H1 (cell line): ENCODE measurements at regions not wholly inside any gene's neighbourhood (a gene's known extent, or its start where the extent isn't known, plus 50 kb on each side); places are given as distances from the start of the nearest gene placed in this dataset.

Experiments used
- CBX8 ChIP-seq: fragments of 300-800, 300-1000 bp; sonication (generic); IDR thresholded peaks from 2 replicates; pipeline ENCODE4 v1.7.1; 2016; ENCODE audit warnings: low read depth, low read length, borderline replicate concordance
- CHD7 ChIP-seq: fragments of 300-600 bp; sonication (generic); IDR thresholded peaks from 2 replicates; pipeline ENCODE4 v1.7.1; 2012; ENCODE audit warnings: low read length, moderate library complexity, mild to moderate bottlenecking, inconsistent platforms; ENCODE audit not compliant: insufficient replicate concordance
- CREB1 ChIP-seq: IDR thresholded peaks from 2 replicates; pipeline ENCODE4 v1.6.1; 2012; ENCODE audit warnings: inconsistent platforms
- FOSL1 ChIP-seq: IDR thresholded peaks from 2 replicates; pipeline ENCODE4 v1.6.1; 2011; ENCODE audit warnings: mild to moderate bottlenecking, low read depth, low read length, moderate library complexity; ENCODE audit not compliant: insufficient read depth
- JUND ChIP-seq: IDR thresholded peaks from 2 replicates; pipeline ENCODE4 v1.6.1; 2011; ENCODE audit warnings: mild to moderate bottlenecking, improper control_type of control experiment, low read length
- KDM1A ChIP-seq: fragments of 200-600, 300-600 bp; sonication (generic); IDR thresholded peaks from 2 replicates; pipeline ENCODE4 v1.7.1; 2016; ENCODE audit warnings: mild to moderate bottlenecking, low read length, borderline replicate concordance
- KDM4A ChIP-seq: IDR thresholded peaks from one replicate; pipeline ENCODE4 v1.7.1; 2012; ENCODE audit warnings: low read depth, mild to moderate bottlenecking, moderate library complexity, low read length, inconsistent platforms; ENCODE audit not compliant: severe bottlenecking
- KDM5A ChIP-seq: fragments of 200-600 bp; IDR thresholded peaks from 2 replicates; pipeline ENCODE4 v1.7.1; 2012; ENCODE audit warnings: mild to moderate bottlenecking, low read length, inconsistent platforms, mixed read lengths
- SAP30 ChIP-seq: fragments of 300-600 bp; sonication (generic); IDR thresholded peaks from 2 replicates; pipeline ENCODE4 v1.7.1; 2012; ENCODE audit warnings: low read length, moderate library complexity, mild to moderate bottlenecking, inconsistent platforms; ENCODE audit not compliant: insufficient read depth, insufficient replicate concordance
- YY1 ChIP-seq: IDR thresholded peaks from 2 replicates; pipeline ENCODE4 v1.6.1; 2011; ENCODE audit warnings: low read depth, mild to moderate bottlenecking, low read length

- TF ChIP-seq CHD7 (no peak), KDM4A (no peak), CREB1 (no peak), SAP30 (no peak), CBX8 (no peak), FOSL1 (no peak), JUND (no peak), KDM1A (no peak), YY1 (no peak), KDM5A (no peak)
These were observed 134.0 kb upstream of the HCRTR2 start (continued) for GRCh38 chr6:55040102-55040848.
